ENCODE measurements at regions not wholly inside any gene's neighbourhood (a gene's known extent, or its start where the extent isn't known, plus 50 kb on each side); places are given as distances from the start of the nearest gene placed in this dataset.

DNA sequence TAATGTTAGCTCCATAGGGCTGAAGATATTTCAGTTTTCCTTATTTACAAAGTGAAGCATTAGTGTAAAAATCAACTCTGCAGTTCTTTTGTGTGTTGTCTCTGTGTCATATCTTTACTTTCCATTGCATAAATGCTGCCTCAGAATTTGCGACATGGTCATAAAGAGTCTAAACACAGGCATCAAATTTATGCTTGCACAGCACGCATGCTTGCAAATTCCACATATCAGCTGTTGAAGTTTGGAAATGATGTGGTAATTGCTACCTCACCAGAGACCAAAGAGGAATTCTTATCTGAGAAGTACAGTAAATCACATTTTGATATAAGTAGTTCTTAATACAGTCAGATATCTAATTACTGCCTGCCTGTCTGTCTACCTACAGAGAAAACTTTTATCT is 348.2 kb upstream of the GRM3 start:
- H3K79me2 ChIP-seq (ENCODE audit: control insufficient read depth, insufficient read depth, low read length): no peaks in the 10 kb centered on the region
- 11% methylated on average over 2 of the region's 2 CpGs for WGBS (ENCODE audit: insufficient coverage, low coverage, missing lambda C conversion rate)
- no peak overlapping the region for H2AFZ ChIP-seq (ENCODE audit: low read depth, low read length)
- ATAC-seq: no peak
- FAIRE-seq: no peak
- no TSS peak for BruUV-seq (replicated peaks)
- H3K27ac ChIP-seq (ENCODE audit: extremely low read depth, low read depth, low read length): no peak overlapping the region
- H3K9me1 ChIP-seq (ENCODE audit: control insufficient read depth, insufficient read depth, low read length): no peaks in the 10 kb centered on the region
- no peaks in the 10 kb centered on the region for H3K36me3 ChIP-seq (ENCODE audit: control insufficient read depth, insufficient read depth, low read length)
- in situ Hi-C loops (cut with MboI) (no loop called here), intact Hi-C loops (cut with micrococcal nuclease) (no loop called here)
- H3K4me1 ChIP-seq (replicated peaks in 1 of 2; ENCODE audit: control insufficient read depth in 2 of 2, insufficient read depth in 2 of 2, low read length in 2 of 2): no peaks in the 10 kb centered on the region
- no peak for DNase-seq (ENCODE audit: extremely low read depth in 1 of 4, low spot score in 3 of 4)
- POLR2A ChIA-PET: no interaction called here
- no peaks in the 10 kb centered on the region for H4K20me1 ChIP-seq (replicated peaks; ENCODE audit: control insufficient read depth, insufficient read depth, low read length)
- no peak overlapping the region for H3K4me2 ChIP-seq (ENCODE audit: insufficient read depth, low read length)
- H3K27me3 ChIP-seq (ENCODE audit: control insufficient read depth in 2 of 2, insufficient read depth in 2 of 2, low read length in 2 of 2): no peaks in the 10 kb centered on the region
- no peaks in the 10 kb centered on the region for H3K9me3 ChIP-seq (replicated peaks; ENCODE audit: control insufficient read depth, insufficient read depth, low read depth, low read length)
- H3K4me3 ChIP-seq: no peak overlapping the region
- no peak for TF ChIP-seq CBFB (CRISPR knock-in tag; IDR thresholded peaks at IDR 0.05)
- TF ChIP-seq BHLHE40 (IDR thresholded peaks at IDR 0.05; ENCODE audit: low read length): no peak
- no peak for TF ChIP-seq HDAC6 (IDR thresholded peaks at IDR 0.05; ENCODE audit: low read depth, low read length)
- no peak for TF ChIP-seq HMG20B (CRISPR knock-in tag; IDR thresholded peaks at IDR 0.05)
- no peak for TF ChIP-seq ZBTB8A (IDR thresholded peaks at IDR 0.05; ENCODE audit: partially characterized antibody)
- TF ChIP-seq RBM14 (IDR thresholded peaks at IDR 0.05; ENCODE audit: borderline replicate concordance, insufficient read depth, low read depth, low read length): no peak
- TF ChIP-seq ZNF24 (IDR thresholded peaks at IDR 0.05): no peak
- TF ChIP-seq PRMT5 (CRISPR knock-in tag; IDR thresholded peaks at IDR 0.05): no peak
- TF ChIP-seq ZNF165 (CRISPR knock-in tag; IDR thresholded peaks at IDR 0.05; ENCODE audit: borderline replicate concordance): no peak
- TF ChIP-seq, protein P1, sequence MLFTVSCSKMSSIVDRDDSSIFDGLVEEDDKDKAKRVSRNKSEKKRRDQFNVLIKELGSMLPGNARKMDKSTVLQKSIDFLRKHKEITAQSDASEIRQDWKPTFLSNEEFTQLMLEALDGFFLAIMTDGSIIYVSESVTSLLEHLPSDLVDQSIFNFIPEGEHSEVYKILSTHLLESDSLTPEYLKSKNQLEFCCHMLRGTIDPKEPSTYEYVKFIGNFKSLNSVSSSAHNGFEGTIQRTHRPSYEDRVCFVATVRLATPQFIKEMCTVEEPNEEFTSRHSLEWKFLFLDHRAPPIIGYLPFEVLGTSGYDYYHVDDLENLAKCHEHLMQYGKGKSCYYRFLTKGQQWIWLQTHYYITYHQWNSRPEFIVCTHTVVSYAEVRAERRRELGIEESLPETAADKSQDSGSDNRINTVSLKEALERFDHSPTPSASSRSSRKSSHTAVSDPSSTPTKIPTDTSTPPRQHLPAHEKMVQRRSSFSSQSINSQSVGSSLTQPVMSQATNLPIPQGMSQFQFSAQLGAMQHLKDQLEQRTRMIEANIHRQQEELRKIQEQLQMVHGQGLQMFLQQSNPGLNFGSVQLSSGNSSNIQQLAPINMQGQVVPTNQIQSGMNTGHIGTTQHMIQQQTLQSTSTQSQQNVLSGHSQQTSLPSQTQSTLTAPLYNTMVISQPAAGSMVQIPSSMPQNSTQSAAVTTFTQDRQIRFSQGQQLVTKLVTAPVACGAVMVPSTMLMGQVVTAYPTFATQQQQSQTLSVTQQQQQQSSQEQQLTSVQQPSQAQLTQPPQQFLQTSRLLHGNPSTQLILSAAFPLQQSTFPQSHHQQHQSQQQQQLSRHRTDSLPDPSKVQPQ (CRISPR knock-in tag; IDR thresholded peaks at IDR 0.05; ENCODE audit: borderline replicate concordance): no peak
- TF ChIP-seq, protein P2, sequence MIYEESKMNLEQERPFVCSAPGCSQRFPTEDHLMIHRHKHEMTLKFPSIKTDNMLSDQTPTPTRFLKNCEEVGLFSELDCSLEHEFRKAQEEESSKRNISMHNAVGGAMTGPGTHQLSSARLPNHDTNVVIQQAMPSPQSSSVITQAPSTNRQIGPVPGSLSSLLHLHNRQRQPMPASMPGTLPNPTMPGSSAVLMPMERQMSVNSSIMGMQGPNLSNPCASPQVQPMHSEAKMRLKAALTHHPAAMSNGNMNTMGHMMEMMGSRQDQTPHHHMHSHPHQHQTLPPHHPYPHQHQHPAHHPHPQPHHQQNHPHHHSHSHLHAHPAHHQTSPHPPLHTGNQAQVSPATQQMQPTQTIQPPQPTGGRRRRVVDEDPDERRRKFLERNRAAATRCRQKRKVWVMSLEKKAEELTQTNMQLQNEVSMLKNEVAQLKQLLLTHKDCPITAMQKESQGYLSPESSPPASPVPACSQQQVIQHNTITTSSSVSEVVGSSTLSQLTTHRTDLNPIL (CRISPR knock-in tag; IDR thresholded peaks at IDR 0.05): no peak
- no peak for TF ChIP-seq PRPF4 (IDR thresholded peaks at IDR 0.05; ENCODE audit: insufficient read depth, low read depth, low read length, poor library complexity, severe bottlenecking)
- no peak for TF ChIP-seq ZC3H4 (CRISPR knock-in tag; IDR thresholded peaks at IDR 0.05; ENCODE audit: borderline replicate concordance)
- TF ChIP-seq, protein P3, sequence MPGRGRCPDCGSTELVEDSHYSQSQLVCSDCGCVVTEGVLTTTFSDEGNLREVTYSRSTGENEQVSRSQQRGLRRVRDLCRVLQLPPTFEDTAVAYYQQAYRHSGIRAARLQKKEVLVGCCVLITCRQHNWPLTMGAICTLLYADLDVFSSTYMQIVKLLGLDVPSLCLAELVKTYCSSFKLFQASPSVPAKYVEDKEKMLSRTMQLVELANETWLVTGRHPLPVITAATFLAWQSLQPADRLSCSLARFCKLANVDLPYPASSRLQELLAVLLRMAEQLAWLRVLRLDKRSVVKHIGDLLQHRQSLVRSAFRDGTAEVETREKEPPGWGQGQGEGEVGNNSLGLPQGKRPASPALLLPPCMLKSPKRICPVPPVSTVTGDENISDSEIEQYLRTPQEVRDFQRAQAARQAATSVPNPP (IDR thresholded peaks at IDR 0.05; ENCODE audit: borderline replicate concordance, insufficient read depth, insufficient read length): no peak
- TF ChIP-seq ZSCAN32 (CRISPR knock-in tag; IDR thresholded peaks at IDR 0.05): no peak
- no peak for TF ChIP-seq ZFPM2 (CRISPR knock-in tag; IDR thresholded peaks at IDR 0.05)
- no peak for TF ChIP-seq SAFB (IDR thresholded peaks at IDR 0.05; ENCODE audit: borderline replicate concordance, low read depth, low read length)
- TF ChIP-seq TEAD4 (IDR thresholded peaks at IDR 0.05; ENCODE audit: low read length): no peak
- no peak for TF ChIP-seq TEAD4 (CRISPR knock-in tag; IDR thresholded peaks at IDR 0.05; ENCODE audit: borderline replicate concordance)
- TF ChIP-seq TFAM (CRISPR knock-in tag; conservative IDR thresholded peaks at IDR 0.05): no peak
- TF ChIP-seq ZNF175 (CRISPR knock-in tag; IDR thresholded peaks at IDR 0.05; ENCODE audit: low read depth): no peak
- CTCF ChIA-PET (ENCODE audit: low intra/inter-chr PET ratio): no interaction called here
- H3K9ac ChIP-seq (ENCODE audit: insufficient read depth in 1 of 2, low read depth in 2 of 2, low read length in 2 of 2): no peak overlapping the region

Data from K562 (cell line).